Neural progenitor cell (in vitro differentiated cells): ENCODE measurements at regions not wholly inside any gene's neighbourhood (a gene's known extent, or its start where the extent isn't known, plus 50 kb on each side); places are given as distances from the start of the nearest gene placed in this dataset.

ENCODE experiments used
- DNase-seq: peaks from one replicate; pipeline ENCODE4 v3.0.0-alpha.2; 2016; ENCODE audit warnings: low spot score
- H2AFZ ChIP-seq: fragments of 200-600 bp; sonication (generic); replicated peaks from 2 replicates; pipeline ENCODE4 v1.6.1; 2016; ENCODE audit warnings: antibody characterized with exemption
- H3F3A ChIP-seq: fragments of 200-600 bp; sonication (generic); 2 replicates; pipeline ENCODE4 v1.6.1; 2016; ENCODE audit warnings: antibody characterized with exemption, low read depth
- H3K27ac ChIP-seq: fragments of 200-600 bp; sonication (generic); 2 replicates; pipeline ENCODE4 v1.5.1; 2016; ENCODE audit warnings: mild to moderate bottlenecking
- H3K27me3 ChIP-seq: fragments of 200-600 bp; sonication (generic); 2 replicates; pipeline ENCODE4 v1.6.1; 2016; ENCODE audit warnings: mild to moderate bottlenecking, moderate library complexity
- H3K36me3 ChIP-seq: fragments of 200-600 bp; sonication (generic); 2 replicates; pipeline ENCODE4 v1.5.1; 2016
- H3K4me1 ChIP-seq: fragments of 200-600 bp; sonication (generic); 2 replicates; pipeline ENCODE4 v1.6.1; 2016; ENCODE audit warnings: mixed run types
- H3K4me2 ChIP-seq: fragments of 200-600 bp; sonication (generic); 2 replicates; pipeline ENCODE4 v1.6.1; 2016
- H3K4me3 ChIP-seq: fragments of 200-600 bp; sonication (generic); 2 replicates; pipeline ENCODE4 v1.5.1; 2016
- H3K79me2 ChIP-seq: fragments of 200-600 bp; sonication (generic); 2 replicates; pipeline ENCODE4 v1.6.1; 2016; ENCODE audit warnings: low read depth
- H3K9ac ChIP-seq: fragments of 200-600 bp; sonication (generic); 2 replicates; pipeline ENCODE4 v1.6.1; 2016
- H3K9me3 ChIP-seq: fragments of 200-600 bp; sonication (generic); 2 replicates; pipeline ENCODE4 v1.5.1; 2016; ENCODE audit warnings: low read depth
- H4K20me1 ChIP-seq: fragments of 200-600 bp; sonication (generic); 2 replicates; pipeline ENCODE4 v1.6.1; 2016; ENCODE audit warnings: low read depth
- H3K27ac Mint-ChIP-seq: 3 replicates; pipeline ENCODE4 v1.8.0; 2021; ENCODE audit warnings: mixed read lengths
- H3K27me3 Mint-ChIP-seq: 2 replicates; pipeline ENCODE4 v1.8.0; 2022; ENCODE audit warnings: low read depth, mild to moderate bottlenecking, inconsistent platforms, moderate library complexity, mixed read lengths; ENCODE audit not compliant: insufficient read depth
- H3K36me3 Mint-ChIP-seq: 3 replicates; pipeline ENCODE4 v1.8.0; 2021; ENCODE audit warnings: mixed read lengths
- H3K4me1 Mint-ChIP-seq: 3 replicates; pipeline ENCODE4 v1.8.0; 2021; ENCODE audit warnings: mixed read lengths
- H3K4me3 Mint-ChIP-seq: 3 replicates; pipeline ENCODE4 v1.8.0; 2021; ENCODE audit warnings: mild to moderate bottlenecking, moderate library complexity, mixed read lengths
- H3K9me3 Mint-ChIP-seq: 3 replicates; pipeline ENCODE4 v1.8.0; 2020; ENCODE audit warnings: mixed read lengths
- CTCF ChIP-seq: fragments of 200-600 bp; sonication (generic); IDR thresholded peaks from 2 replicates; pipeline ENCODE4 v1.5.1; 2017; ENCODE audit warnings: antibody characterized with exemption, mild to moderate bottlenecking
- EZH2 ChIP-seq: fragments of 200-600 bp; sonication (generic); IDR thresholded peaks from 2 replicates; pipeline ENCODE4 v1.6.1; 2017; ENCODE audit warnings: antibody characterized with exemption, mild to moderate bottlenecking, moderate library complexity
- EZH2phosphoT487 ChIP-seq: fragments of 200-600 bp; sonication (generic); IDR thresholded peaks from 2 replicates; pipeline ENCODE4 v1.6.1; 2017; ENCODE audit warnings: antibody characterized with exemption

- Histone ChIP-seq H3K79me2 (no peaks in the 10 kb centered on the region), H3K36me3 (no peaks in the 10 kb centered on the region), H3K9me3 (no peaks in the 10 kb centered on the region), H3K4me1 (no peaks in the 10 kb centered on the region), H3K9ac (no peak overlapping the region), H2AFZ (no peak overlapping the region), H3K27me3 (no peaks in the 10 kb centered on the region), H3K27ac (no peak overlapping the region), H3K4me2 (no peak overlapping the region), H3K4me3 (no peak overlapping the region), H3F3A (no peaks in the 10 kb centered on the region), H4K20me1 (no peaks in the 10 kb centered on the region)
- no peak for TF ChIP-seq EZH2phosphoT487
- TF ChIP-seq CTCF = no peak
- Mint-ChIP-seq H3K27me3 (peaks cover 8% of the 10 kb centered on the region), H3K27ac (no peak overlapping the region), H3K4me1 (peaks cover 11% of the 10 kb centered on the region), H3K4me3 (no peak overlapping the region), H3K9me3 (peaks cover 3% of the 10 kb centered on the region), H3K36me3 (no peaks in the 10 kb centered on the region)
- no peak for DNase-seq
Measured at GRCh38 chr16:66287926-66288325, 78.6 kb upstream of the CDH5 start.

GRCh38 chr16:66287416-66287815 lies 79.1 kb upstream of the CDH5 start:
- TF ChIP-seq CTCF (no peak), EZH2 (no peak), EZH2phosphoT487 (no peak)
- H3K79me2 ChIP-seq = no peaks in the 10 kb centered on the region
- no peaks in the 10 kb centered on the region for H3K36me3 ChIP-seq
- H3K4me2 ChIP-seq = no peak overlapping the region
- H3K9ac ChIP-seq = no peak overlapping the region
- H3F3A ChIP-seq = no peaks in the 10 kb centered on the region
- no peaks in the 10 kb centered on the region for H4K20me1 ChIP-seq
- no peaks in the 10 kb centered on the region for H3K4me1 ChIP-seq
- H3K27me3 Mint-ChIP-seq = peaks cover 8% of the 10 kb centered on the region
- H3K4me3 ChIP-seq = no peak overlapping the region
- H3K27ac Mint-ChIP-seq = no peak overlapping the region
- no peaks in the 10 kb centered on the region for H3K9me3 ChIP-seq
- no peak overlapping the region for H2AFZ ChIP-seq
- H3K4me3 Mint-ChIP-seq = no peak overlapping the region
- DNase-seq = no peak
- peaks cover 3% of the 10 kb centered on the region for H3K9me3 Mint-ChIP-seq
- no peaks in the 10 kb centered on the region for H3K27me3 ChIP-seq
- H3K27ac ChIP-seq = no peak overlapping the region
- H3K4me1 Mint-ChIP-seq = peaks cover 9% of the 10 kb centered on the region
- no peaks in the 10 kb centered on the region for H3K36me3 Mint-ChIP-seq

GRCh38 chr16:66286527-66286926 lies 80.0 kb upstream of the CDH5 start:
- Mint-ChIP-seq H3K36me3 (no peaks in the 10 kb centered on the region), H3K4me1 (peaks cover 9% of the 10 kb centered on the region), H3K27me3 (peaks cover 8% of the 10 kb centered on the region), H3K27ac (no peak overlapping the region), H3K9me3 (peaks cover 3% of the 10 kb centered on the region), H3K4me3 (no peak overlapping the region)
- Histone ChIP-seq H3K4me3 (no peak overlapping the region), H3K9ac (no peak overlapping the region), H3K79me2 (no peaks in the 10 kb centered on the region), H4K20me1 (no peaks in the 10 kb centered on the region), H3K27ac (no peak overlapping the region), H3F3A (no peaks in the 10 kb centered on the region), H3K4me1 (no peaks in the 10 kb centered on the region), H3K9me3 (no peaks in the 10 kb centered on the region), H2AFZ (no peak overlapping the region), H3K4me2 (no peak overlapping the region), H3K27me3 (no peaks in the 10 kb centered on the region), H3K36me3 (no peaks in the 10 kb centered on the region)
- TF ChIP-seq EZH2 = no peak
- no peak for TF ChIP-seq EZH2phosphoT487
- no peak for TF ChIP-seq CTCF
- DNase-seq = no peak
